Astrocyte (in vitro differentiated cells and primary cell): ENCODE measurements at regions not wholly inside any gene's neighbourhood (a gene's known extent, or its start where the extent isn't known, plus 50 kb on each side); places are given as distances from the start of the nearest gene placed in this dataset.

ENCODE experiments used
- DNase-seq: peaks from one replicate; pipeline ENCODE4 v3.0.0-alpha.2; 2010; ENCODE audit warnings: low read depth
- FAIRE-seq: peaks from 2 replicates; lab custom pipeline; 2011; peaks lifted over from hg19 to GRCh38; lab: Jason Lieb, UNC
- H2AFZ ChIP-seq: 2 replicates; pipeline ENCODE4 v1.6.0; 2012; ENCODE audit warnings: low read depth, low read length, inconsistent platforms
- H3K27ac ChIP-seq: 2 replicates; pipeline ENCODE4 v1.5.1; 2011; ENCODE audit warnings: low read depth, low read length, inconsistent platforms
- H3K27me3 ChIP-seq: 2 replicates; pipeline ENCODE4 v1.6.0; 2011; ENCODE audit warnings: low read length, inconsistent platforms; ENCODE audit not compliant: insufficient read depth
- H3K36me3 ChIP-seq: 2 replicates; pipeline ENCODE4 v1.5.1; 2011; ENCODE audit warnings: low read length, inconsistent platforms; ENCODE audit not compliant: insufficient read depth
- H3K4me1 ChIP-seq: 2 replicates; pipeline ENCODE4 v1.5.1; 2011; ENCODE audit warnings: low read length, inconsistent platforms; ENCODE audit not compliant: insufficient read depth
- H3K4me2 ChIP-seq: 2 replicates; pipeline ENCODE4 v1.6.0; 2012; ENCODE audit warnings: low read length, inconsistent platforms
- H3K4me3 ChIP-seq: 2 replicates; pipeline ENCODE4 v1.5.1; 2011; ENCODE audit warnings: low read depth, mild to moderate bottlenecking, low read length, inconsistent platforms; ENCODE audit not compliant: insufficient read depth
- H3K79me2 ChIP-seq: 2 replicates; pipeline ENCODE4 v1.6.0; 2012; ENCODE audit warnings: mild to moderate bottlenecking, low read length, inconsistent platforms; ENCODE audit not compliant: insufficient read depth
- H3K9ac ChIP-seq: 2 replicates; pipeline ENCODE4 v1.6.0; 2012; ENCODE audit warnings: mild to moderate bottlenecking, low read length, inconsistent platforms
- H3K9me3 ChIP-seq: 2 replicates; pipeline ENCODE4 v1.5.1; 2012; ENCODE audit warnings: low read depth, mild to moderate bottlenecking, low read length, inconsistent platforms; ENCODE audit not compliant: insufficient read depth
- H4K20me1 ChIP-seq: 2 replicates; pipeline ENCODE4 v1.6.0; 2012; ENCODE audit warnings: low read length, inconsistent platforms; ENCODE audit not compliant: insufficient read depth
- H3K27ac Mint-ChIP-seq: one replicate; pipeline ENCODE4 v1.8.0; 2021; ENCODE audit warnings: mild to moderate bottlenecking, mixed read lengths; ENCODE audit not compliant: unreplicated experiment
- H3K27me3 Mint-ChIP-seq: one replicate; pipeline ENCODE4 v1.8.0; 2021; ENCODE audit warnings: low read depth, mixed read lengths; ENCODE audit not compliant: unreplicated experiment
- H3K36me3 Mint-ChIP-seq: one replicate; pipeline ENCODE4 v1.8.0; 2021; ENCODE audit warnings: low read depth, mixed read lengths; ENCODE audit not compliant: unreplicated experiment
- H3K4me1 Mint-ChIP-seq: one replicate; pipeline ENCODE4 v1.8.0; 2021; ENCODE audit warnings: low read depth, mixed read lengths; ENCODE audit not compliant: unreplicated experiment
- H3K4me3 Mint-ChIP-seq: one replicate; pipeline ENCODE4 v1.8.0; 2021; ENCODE audit warnings: mild to moderate bottlenecking, moderate library complexity, mixed read lengths; ENCODE audit not compliant: unreplicated experiment
- H3K9me3 Mint-ChIP-seq: one replicate; pipeline ENCODE4 v1.8.0; 2021; ENCODE audit warnings: mild to moderate bottlenecking, mixed read lengths; ENCODE audit not compliant: unreplicated experiment
- CTCF ChIP-seq: IDR thresholded peaks from 2 replicates; pipeline ENCODE4 v1.5.1; 2011; ENCODE audit warnings: low read depth, mild to moderate bottlenecking, inconsistent platforms, low read length, moderate library complexity; ENCODE audit not compliant: insufficient read depth
- EZH2 ChIP-seq: IDR thresholded peaks from 2 replicates; pipeline ENCODE4 v1.6.1; 2012; ENCODE audit warnings: mild to moderate bottlenecking, low read length, inconsistent platforms; ENCODE audit not compliant: insufficient read depth

DNA sequence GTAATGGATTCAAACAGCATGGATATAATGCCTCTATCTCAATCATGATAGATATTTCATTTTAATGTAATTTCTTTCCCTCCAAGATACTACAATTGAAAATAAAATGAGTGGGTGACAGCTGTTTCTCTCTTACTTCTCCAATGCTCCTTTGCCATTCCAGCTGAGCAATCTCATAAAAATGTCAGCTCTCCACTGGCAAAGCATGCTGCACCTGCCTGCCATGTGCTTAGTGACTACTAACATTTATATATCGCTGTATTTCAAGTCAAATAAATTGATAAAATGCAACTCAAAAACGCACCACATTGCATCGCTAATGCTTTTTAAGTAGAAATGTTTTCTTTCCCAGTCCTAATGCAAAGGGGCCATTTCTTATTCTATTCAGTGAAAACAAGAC is 1093.9 kb downstream of the CBLN2 start:
- Histone ChIP-seq H2AFZ (no peak overlapping the region), H3K4me3 (no peak overlapping the region), H3K36me3 (no peaks in the 10 kb centered on the region), H3K27me3 (no peaks in the 10 kb centered on the region), H3K79me2 (no peaks in the 10 kb centered on the region), H3K4me1 (no peaks in the 10 kb centered on the region), H3K4me2 (no peak overlapping the region), H3K9ac (no peak overlapping the region), H3K9me3 (no peaks in the 10 kb centered on the region), H4K20me1 (no peaks in the 10 kb centered on the region), H3K27ac (no peak overlapping the region)
- Mint-ChIP-seq H3K36me3 (no peaks in the 10 kb centered on the region), H3K27ac (no peak overlapping the region), H3K9me3 (no peaks in the 10 kb centered on the region), H3K27me3 (no peaks in the 10 kb centered on the region), H3K4me3 (no peak overlapping the region), H3K4me1 (no peaks in the 10 kb centered on the region)
- DNase-seq = no peak
- TF ChIP-seq CTCF = no peak
- no peak for TF ChIP-seq EZH2
- FAIRE-seq = no peak

DNA sequence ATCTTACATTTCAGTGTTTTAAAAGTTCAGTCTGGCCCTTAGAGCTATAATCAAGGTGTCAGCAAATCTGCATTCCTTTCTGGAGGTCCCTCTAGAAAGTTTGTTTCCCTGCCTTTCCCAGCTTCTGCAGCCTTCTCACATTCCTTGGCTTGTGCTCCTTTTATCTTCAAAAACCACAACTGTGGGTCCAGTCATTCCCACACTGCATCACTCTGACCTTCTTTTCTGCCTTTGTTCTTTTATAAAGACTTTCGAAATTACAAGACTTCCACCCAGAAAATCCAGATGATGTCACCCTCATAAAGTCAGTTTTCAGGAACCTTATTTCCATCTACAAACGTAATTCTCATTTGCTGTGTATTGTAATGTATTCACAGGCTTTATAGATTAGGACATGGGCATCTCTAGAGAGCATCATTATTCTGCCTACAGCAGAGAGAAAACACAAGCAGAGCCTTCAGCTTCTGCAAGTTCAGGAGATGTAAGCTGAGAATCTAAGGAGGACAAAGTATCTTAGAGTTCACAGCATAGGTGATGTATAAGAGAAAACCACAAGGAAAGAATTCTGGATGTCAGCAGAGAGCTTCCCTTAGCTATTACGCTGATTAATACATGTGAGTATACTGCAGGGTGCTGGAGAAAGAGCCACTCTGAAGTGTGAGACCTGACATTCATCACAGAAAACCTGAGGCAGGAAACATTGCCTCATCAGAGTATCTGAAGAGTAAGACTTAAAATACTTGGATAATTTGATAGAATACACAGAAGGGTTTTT is 1100.2 kb downstream of the CBLN2 start:
- Histone ChIP-seq H3K36me3 (no peaks in the 10 kb centered on the region), H3K9me3 (no peaks in the 10 kb centered on the region), H3K4me1 (peaks cover 14% of the 10 kb centered on the region), H3K4me2 (peak overlapping the region; percentile 68), H3K9ac (peak overlapping the region; percentile 74), H4K20me1 (no peaks in the 10 kb centered on the region), H3K4me3 (peak overlapping the region; percentile 30), H3K79me2 (no peaks in the 10 kb centered on the region), H3K27me3 (no peaks in the 10 kb centered on the region), H3K27ac (peak overlapping the region; percentile 89), H2AFZ (peak overlapping the region; percentile 29)
- no peak for TF ChIP-seq CTCF
- TF ChIP-seq EZH2 = no peak
- no peaks in the 10 kb centered on the region for H3K27me3 Mint-ChIP-seq
- FAIRE-seq (no peak), DNase-seq (peak; percentile 93)
- no peaks in the 10 kb centered on the region for H3K36me3 Mint-ChIP-seq
- no peaks in the 10 kb centered on the region for H3K4me1 Mint-ChIP-seq
- no peak overlapping the region for H3K27ac Mint-ChIP-seq
- H3K4me3 Mint-ChIP-seq = no peak overlapping the region
- peaks cover 4% of the 10 kb centered on the region for H3K9me3 Mint-ChIP-seq

DNA sequence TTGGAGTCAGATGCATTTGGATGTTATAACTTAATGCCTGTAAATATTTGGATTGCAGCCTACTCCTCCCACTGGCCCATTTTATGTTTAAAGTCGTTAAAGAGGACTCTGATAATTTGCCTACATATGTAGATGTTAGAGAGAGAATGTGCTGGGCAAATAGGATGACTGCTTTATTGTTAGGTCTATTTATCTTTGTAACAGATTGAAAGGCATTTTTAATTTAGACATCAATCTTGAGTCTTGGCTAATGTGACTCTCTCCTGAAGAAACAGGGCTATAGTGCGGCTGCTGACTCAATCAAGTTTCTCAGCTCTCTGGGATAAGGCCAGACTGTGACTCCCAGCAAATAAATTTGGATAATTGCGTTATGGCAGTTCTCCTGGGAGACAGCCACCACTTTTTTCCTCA is 1101.4 kb downstream of the CBLN2 start:
- TF ChIP-seq CTCF (no peak), EZH2 (no peak)
- Histone ChIP-seq H3K27me3 (no peaks in the 10 kb centered on the region), H3K4me3 (no peak overlapping the region), H3K9me3 (no peaks in the 10 kb centered on the region), H4K20me1 (no peaks in the 10 kb centered on the region), H3K27ac (peak overlapping the region; percentile 89), H3K79me2 (no peaks in the 10 kb centered on the region), H2AFZ (no peak overlapping the region), H3K9ac (peak overlapping the region; percentile 74), H3K36me3 (no peaks in the 10 kb centered on the region), H3K4me2 (peak overlapping the region; percentile 68), H3K4me1 (peaks cover 14% of the 10 kb centered on the region)
- Mint-ChIP-seq H3K27ac (no peak overlapping the region), H3K4me1 (no peaks in the 10 kb centered on the region), H3K36me3 (no peaks in the 10 kb centered on the region), H3K4me3 (no peak overlapping the region), H3K27me3 (no peaks in the 10 kb centered on the region), H3K9me3 (peaks cover 8% of the 10 kb centered on the region)
- DNase-seq (peak; percentile 86), FAIRE-seq (no peak)
